ENCODE measurements at regions not wholly inside any gene's neighbourhood (a gene's known extent, or its start where the extent isn't known, plus 50 kb on each side); places are given as distances from the start of the nearest gene placed in this dataset.

DNA sequence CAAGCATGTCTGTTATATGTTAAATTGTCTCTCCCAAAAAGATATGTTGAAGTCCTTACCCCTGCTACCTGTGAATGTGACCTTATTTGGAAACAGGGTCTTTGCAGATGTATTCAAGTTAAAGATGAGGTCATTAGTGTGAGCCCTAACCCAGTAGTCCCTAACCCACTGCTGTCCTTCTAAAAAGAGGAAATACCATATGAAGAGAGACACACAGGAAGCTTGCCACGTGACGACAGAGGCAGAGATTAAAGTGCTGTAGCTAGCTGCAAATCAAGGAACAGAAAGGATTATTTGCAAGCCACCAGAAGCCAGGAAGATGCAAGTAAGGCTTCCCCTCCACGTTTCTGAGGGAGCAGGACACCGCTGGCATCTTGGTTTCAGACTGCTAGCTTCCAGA lies 150.1 kb downstream of the HNRNPD start:
- no peak for DNase-seq (ENCODE audit: low spot score)
- TF ChIP-seq, protein P1, sequence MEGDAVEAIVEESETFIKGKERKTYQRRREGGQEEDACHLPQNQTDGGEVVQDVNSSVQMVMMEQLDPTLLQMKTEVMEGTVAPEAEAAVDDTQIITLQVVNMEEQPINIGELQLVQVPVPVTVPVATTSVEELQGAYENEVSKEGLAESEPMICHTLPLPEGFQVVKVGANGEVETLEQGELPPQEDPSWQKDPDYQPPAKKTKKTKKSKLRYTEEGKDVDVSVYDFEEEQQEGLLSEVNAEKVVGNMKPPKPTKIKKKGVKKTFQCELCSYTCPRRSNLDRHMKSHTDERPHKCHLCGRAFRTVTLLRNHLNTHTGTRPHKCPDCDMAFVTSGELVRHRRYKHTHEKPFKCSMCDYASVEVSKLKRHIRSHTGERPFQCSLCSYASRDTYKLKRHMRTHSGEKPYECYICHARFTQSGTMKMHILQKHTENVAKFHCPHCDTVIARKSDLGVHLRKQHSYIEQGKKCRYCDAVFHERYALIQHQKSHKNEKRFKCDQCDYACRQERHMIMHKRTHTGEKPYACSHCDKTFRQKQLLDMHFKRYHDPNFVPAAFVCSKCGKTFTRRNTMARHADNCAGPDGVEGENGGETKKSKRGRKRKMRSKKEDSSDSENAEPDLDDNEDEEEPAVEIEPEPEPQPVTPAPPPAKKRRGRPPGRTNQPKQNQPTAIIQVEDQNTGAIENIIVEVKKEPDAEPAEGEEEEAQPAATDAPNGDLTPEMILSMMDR (IDR thresholded peaks at IDR 0.05; ENCODE audit: extremely low read depth, missing control alignments), result no peak

GRCh38 chr4:82219346-82219745 lies 154.4 kb downstream of the HNRNPD start:
- no peak for DNase-seq (ENCODE audit: low spot score)
- TF ChIP-seq, protein P1 (IDR thresholded peaks at IDR 0.05; ENCODE audit: extremely low read depth, missing control alignments), result no peak

- TF ChIP-seq, protein P1 (IDR thresholded peaks at IDR 0.05; ENCODE audit: extremely low read depth, missing control alignments), result peak; percentile 18
- no peak for DNase-seq (ENCODE audit: low spot score)
Observed at GRCh38 chr4:82217986-82218715, 155.6 kb downstream of the HNRNPD start.

- TF ChIP-seq, protein P1 (IDR thresholded peaks at IDR 0.05; ENCODE audit: extremely low read depth, missing control alignments), result no peak
- no peak for DNase-seq (ENCODE audit: low spot score)
Observed at GRCh38 chr4:82216219-82216618, 157.6 kb downstream of the HNRNPD start.

DNA sequence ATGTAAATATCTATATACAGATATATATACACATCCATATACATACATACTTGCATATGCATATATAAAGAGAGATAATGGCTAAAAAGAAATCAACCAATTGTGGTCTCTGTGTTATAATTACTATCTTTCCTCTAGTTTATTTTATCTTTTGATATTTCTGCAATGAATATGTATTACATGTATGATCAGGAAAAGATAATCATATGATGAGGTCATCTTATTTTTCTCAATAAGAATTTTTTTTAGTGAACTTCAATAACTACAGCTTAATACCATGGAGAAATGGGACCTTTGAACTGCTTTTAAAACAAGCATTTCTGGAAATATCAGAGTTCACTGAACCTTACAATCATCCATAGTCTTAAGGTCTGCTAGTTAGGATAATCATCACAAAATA lies 158.0 kb downstream of the HNRNPD start:
- no peak for DNase-seq (ENCODE audit: low spot score)
- TF ChIP-seq, protein P1 (IDR thresholded peaks at IDR 0.05; ENCODE audit: extremely low read depth, missing control alignments), result no peak

- no peak for DNase-seq (ENCODE audit: low spot score)
Observed at GRCh38 chr4:82215039-82215438, 158.8 kb downstream of the HNRNPD start.

More at GRCh38 chr4:82215039-82215438, 158.8 kb downstream of the HNRNPD start:
- TF ChIP-seq, protein P1 (IDR thresholded peaks at IDR 0.05; ENCODE audit: extremely low read depth, missing control alignments), result no peak
